GM23338 (cell line): ENCODE measurements at regions not wholly inside any gene's neighbourhood (a gene's known extent, or its start where the extent isn't known, plus 50 kb on each side); places are given as distances from the start of the nearest gene placed in this dataset.

ENCODE experiments used
- ATAC-seq: fragments of 200-7000 bp; cut with Tn5 transposase; 3 replicates; pipeline ENCODE4 v1.9.1; 2020
- DNase-seq: peaks from one replicate; pipeline ENCODE4 v3.0.0-alpha.2; 2015; ENCODE audit warnings: low spot score
- H2AFZ ChIP-seq: fragments of 200-600 bp; sonication (generic); 2 replicates; pipeline ENCODE4 v1.8.0; 2016; ENCODE audit warnings: antibody characterized with exemption, mild to moderate bottlenecking, moderate library complexity
- H3F3A ChIP-seq: fragments of 200-600 bp; sonication (generic); replicated peaks from 2 replicates; pipeline ENCODE4 v1.8.0; 2017; ENCODE audit warnings: antibody characterized with exemption, mixed run types, low read depth
- H3K27ac ChIP-seq: fragments of 200-600 bp; sonication (generic); 2 replicates; pipeline ENCODE4 v1.6.1; 2016; ENCODE audit warnings: low read depth
- H3K27me3 ChIP-seq: fragments of 200-600 bp; sonication (generic); 2 replicates; pipeline ENCODE4 v1.8.0; 2016; ENCODE audit warnings: mild to moderate bottlenecking, mixed run types, moderate library complexity; ENCODE audit not compliant: insufficient read depth
- H3K36me3 ChIP-seq: fragments of 200-600 bp; sonication (generic); 2 replicates; pipeline ENCODE4 v1.8.0; 2016; ENCODE audit warnings: mild to moderate bottlenecking; ENCODE audit not compliant: insufficient read depth
- H3K4me1 ChIP-seq: fragments of 200-600 bp; sonication (generic); 2 replicates; pipeline ENCODE4 v1.8.0; 2016; ENCODE audit warnings: mild to moderate bottlenecking, moderate library complexity; ENCODE audit not compliant: insufficient read depth
- H3K4me2 ChIP-seq: fragments of 200-600 bp; sonication (generic); 2 replicates; pipeline ENCODE4 v1.7.1; 2017; ENCODE audit warnings: mixed run types
- H3K4me3 ChIP-seq: fragments of 200-600 bp; sonication (generic); 2 replicates; pipeline ENCODE4 v1.6.1; 2016; ENCODE audit warnings: mixed run types
- H3K79me2 ChIP-seq: fragments of 200-600 bp; sonication (generic); replicated peaks from 2 replicates; pipeline ENCODE4 v1.8.0; 2017; ENCODE audit warnings: mild to moderate bottlenecking; ENCODE audit not compliant: insufficient read depth
- H3K9me2 ChIP-seq: fragments of 200-600 bp; sonication (generic); 2 replicates; pipeline ENCODE4 v1.8.0; 2017; ENCODE audit not compliant: insufficient read depth
- H4K20me1 ChIP-seq: fragments of 200-600 bp; sonication (generic); replicated peaks from 2 replicates; pipeline ENCODE4 v1.8.0; 2017; ENCODE audit warnings: mild to moderate bottlenecking; ENCODE audit not compliant: insufficient read depth
- H3K27ac Mint-ChIP-seq: 2 replicates; pipeline ENCODE4 v1.8.0; 2020; ENCODE audit warnings: inconsistent platforms, mild to moderate bottlenecking, moderate library complexity, mixed read lengths
- H3K27me3 Mint-ChIP-seq: 3 replicates; pipeline ENCODE4 v1.8.0; 2022; ENCODE audit warnings: low read depth, mild to moderate bottlenecking, moderate library complexity, mixed read lengths, inconsistent platforms; ENCODE audit not compliant: insufficient read depth, poor library complexity
- H3K36me3 Mint-ChIP-seq: 3 replicates; pipeline ENCODE4 v1.8.0; 2021; ENCODE audit warnings: low read depth, mild to moderate bottlenecking, inconsistent platforms, moderate library complexity, mixed read lengths
- H3K4me1 Mint-ChIP-seq: 3 replicates; pipeline ENCODE4 v1.8.0; 2020; ENCODE audit warnings: mild to moderate bottlenecking, inconsistent platforms, mixed read lengths
- H3K4me3 Mint-ChIP-seq: 3 replicates; pipeline ENCODE4 v1.8.0; 2021; ENCODE audit warnings: moderate library complexity, mild to moderate bottlenecking, inconsistent platforms, mixed read lengths
- H3K9me3 Mint-ChIP-seq: 3 replicates; pipeline ENCODE4 v1.8.0; 2020; ENCODE audit warnings: moderate library complexity, mild to moderate bottlenecking, inconsistent platforms, mixed read lengths
- CREB1 ChIP-seq: fragments of 250-450 bp; sonication (Bioruptor Pico); IDR thresholded peaks from 2 replicates; pipeline ENCODE4 v1.5.0; 2020; ENCODE audit warnings: low read depth, mild to moderate bottlenecking, moderate library complexity
- EZH2 ChIP-seq: fragments of 200-600 bp; sonication (generic); IDR thresholded peaks from one replicate; pipeline ENCODE4 v1.8.0; 2017; ENCODE audit warnings: antibody characterized with exemption, mild to moderate bottlenecking, low read depth; ENCODE audit not compliant: unreplicated experiment
- EZH2phosphoT487 ChIP-seq: fragments of 200-600 bp; sonication (generic); IDR thresholded peaks from one replicate; pipeline ENCODE4 v1.8.1; 2018; ENCODE audit warnings: antibody characterized with exemption; ENCODE audit not compliant: unreplicated experiment
- JUNB ChIP-seq: IDR thresholded peaks from one replicate; pipeline ENCODE4 v1.6.1; 2016; ENCODE audit warnings: antibody characterized with exemption; ENCODE audit not compliant: unreplicated experiment
- NANOG ChIP-seq: IDR thresholded peaks from 2 replicates; pipeline ENCODE4 v1.6.1; 2016; ENCODE audit warnings: antibody characterized with exemption, borderline replicate concordance
- POLR2AphosphoS5 ChIP-seq: IDR thresholded peaks from 2 replicates; pipeline ENCODE4 v1.6.1; 2016; ENCODE audit warnings: antibody characterized with exemption, low read depth
- STAT1 ChIP-seq: IDR thresholded peaks from one replicate; pipeline ENCODE4 v1.6.1; 2016; ENCODE audit warnings: antibody characterized with exemption; ENCODE audit not compliant: unreplicated experiment
- ZNF114 ChIP-seq: fragments of 250-450 bp; sonication (Bioruptor Pico); IDR thresholded peaks from 2 replicates; pipeline ENCODE4 v1.5.0; 2020; ENCODE audit warnings: mild to moderate bottlenecking, moderate library complexity
- ZNF331 ChIP-seq: fragments of 250-450 bp; sonication (Bioruptor Pico); IDR thresholded peaks from 2 replicates; pipeline ENCODE4 v1.5.0; 2020; ENCODE audit warnings: low read depth, mild to moderate bottlenecking, moderate library complexity
- TF ChIP-seq, protein P1 (sequence below), 2 experiments: fragments of 200-600 bp in 1 of 2; sonication (generic) in 1 of 2; conservative IDR thresholded peaks; 2 replicates each; pipeline versions ENCODE4 v1.5.1 to v1.6.1; 2016 to 2017; ENCODE audit warnings: antibody characterized with exemption in 2 of 2, low read depth in 2 of 2, mild to moderate bottlenecking in 2 of 2, moderate library complexity in 1 of 2
- TF ChIP-seq, protein P2 (sequence below): fragments of 250-450 bp; sonication (Bioruptor Pico); IDR thresholded peaks from 2 replicates; pipeline ENCODE4 v1.5.0; 2020; ENCODE audit warnings: mild to moderate bottlenecking, moderate library complexity
- TF ChIP-seq, protein P3 (sequence below): IDR thresholded peaks from 2 replicates; pipeline ENCODE4 v1.6.1; 2016; ENCODE audit warnings: antibody characterized with exemption
- TF ChIP-seq, protein P4 (sequence below): IDR thresholded peaks from one replicate; pipeline ENCODE4 v1.6.1; 2018; ENCODE audit warnings: antibody characterized with exemption; ENCODE audit not compliant: unreplicated experiment

DNA sequence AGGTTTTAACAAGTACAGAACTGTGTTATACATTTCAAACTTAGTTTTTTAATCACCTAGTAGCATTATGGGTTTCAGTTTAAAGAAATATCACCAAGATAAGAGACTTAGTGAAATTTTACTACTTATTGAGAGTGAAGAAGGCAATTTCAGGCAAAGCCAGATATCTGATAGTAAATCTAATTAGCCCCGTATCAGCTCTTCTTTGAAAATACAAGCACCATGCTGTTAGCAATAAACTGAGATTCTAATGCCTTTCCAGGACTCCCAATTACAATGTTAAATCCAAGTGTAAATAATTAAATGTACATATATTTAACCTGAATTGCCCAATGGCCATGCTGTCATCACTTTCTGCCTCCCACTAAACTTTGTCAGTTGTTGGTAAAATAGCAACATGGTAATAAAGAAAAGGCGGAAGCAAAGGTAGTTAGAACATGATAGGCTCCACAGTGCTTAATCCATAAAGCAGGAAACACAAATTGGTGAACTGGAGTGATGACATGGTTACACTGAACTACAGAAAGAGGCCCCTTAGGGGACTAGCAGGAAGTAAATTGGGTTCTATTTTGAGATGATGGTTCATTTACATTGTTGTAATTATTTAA is 646.1 kb downstream of the C12orf50 start:
- H3K27ac Mint-ChIP-seq = no peak overlapping the region
- ATAC-seq (no peak), DNase-seq (no peak)
- H3K4me1 Mint-ChIP-seq = peaks cover 22% of the 10 kb centered on the region
- TF ChIP-seq, protein P1, sequence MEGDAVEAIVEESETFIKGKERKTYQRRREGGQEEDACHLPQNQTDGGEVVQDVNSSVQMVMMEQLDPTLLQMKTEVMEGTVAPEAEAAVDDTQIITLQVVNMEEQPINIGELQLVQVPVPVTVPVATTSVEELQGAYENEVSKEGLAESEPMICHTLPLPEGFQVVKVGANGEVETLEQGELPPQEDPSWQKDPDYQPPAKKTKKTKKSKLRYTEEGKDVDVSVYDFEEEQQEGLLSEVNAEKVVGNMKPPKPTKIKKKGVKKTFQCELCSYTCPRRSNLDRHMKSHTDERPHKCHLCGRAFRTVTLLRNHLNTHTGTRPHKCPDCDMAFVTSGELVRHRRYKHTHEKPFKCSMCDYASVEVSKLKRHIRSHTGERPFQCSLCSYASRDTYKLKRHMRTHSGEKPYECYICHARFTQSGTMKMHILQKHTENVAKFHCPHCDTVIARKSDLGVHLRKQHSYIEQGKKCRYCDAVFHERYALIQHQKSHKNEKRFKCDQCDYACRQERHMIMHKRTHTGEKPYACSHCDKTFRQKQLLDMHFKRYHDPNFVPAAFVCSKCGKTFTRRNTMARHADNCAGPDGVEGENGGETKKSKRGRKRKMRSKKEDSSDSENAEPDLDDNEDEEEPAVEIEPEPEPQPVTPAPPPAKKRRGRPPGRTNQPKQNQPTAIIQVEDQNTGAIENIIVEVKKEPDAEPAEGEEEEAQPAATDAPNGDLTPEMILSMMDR (conservative IDR thresholded peaks at IDR 0.05; ENCODE audit: low read depth in 2 of 2) = no peak
- TF ChIP-seq JUNB = no peak
- TF ChIP-seq STAT1 = no peak
- TF ChIP-seq, protein P2, sequence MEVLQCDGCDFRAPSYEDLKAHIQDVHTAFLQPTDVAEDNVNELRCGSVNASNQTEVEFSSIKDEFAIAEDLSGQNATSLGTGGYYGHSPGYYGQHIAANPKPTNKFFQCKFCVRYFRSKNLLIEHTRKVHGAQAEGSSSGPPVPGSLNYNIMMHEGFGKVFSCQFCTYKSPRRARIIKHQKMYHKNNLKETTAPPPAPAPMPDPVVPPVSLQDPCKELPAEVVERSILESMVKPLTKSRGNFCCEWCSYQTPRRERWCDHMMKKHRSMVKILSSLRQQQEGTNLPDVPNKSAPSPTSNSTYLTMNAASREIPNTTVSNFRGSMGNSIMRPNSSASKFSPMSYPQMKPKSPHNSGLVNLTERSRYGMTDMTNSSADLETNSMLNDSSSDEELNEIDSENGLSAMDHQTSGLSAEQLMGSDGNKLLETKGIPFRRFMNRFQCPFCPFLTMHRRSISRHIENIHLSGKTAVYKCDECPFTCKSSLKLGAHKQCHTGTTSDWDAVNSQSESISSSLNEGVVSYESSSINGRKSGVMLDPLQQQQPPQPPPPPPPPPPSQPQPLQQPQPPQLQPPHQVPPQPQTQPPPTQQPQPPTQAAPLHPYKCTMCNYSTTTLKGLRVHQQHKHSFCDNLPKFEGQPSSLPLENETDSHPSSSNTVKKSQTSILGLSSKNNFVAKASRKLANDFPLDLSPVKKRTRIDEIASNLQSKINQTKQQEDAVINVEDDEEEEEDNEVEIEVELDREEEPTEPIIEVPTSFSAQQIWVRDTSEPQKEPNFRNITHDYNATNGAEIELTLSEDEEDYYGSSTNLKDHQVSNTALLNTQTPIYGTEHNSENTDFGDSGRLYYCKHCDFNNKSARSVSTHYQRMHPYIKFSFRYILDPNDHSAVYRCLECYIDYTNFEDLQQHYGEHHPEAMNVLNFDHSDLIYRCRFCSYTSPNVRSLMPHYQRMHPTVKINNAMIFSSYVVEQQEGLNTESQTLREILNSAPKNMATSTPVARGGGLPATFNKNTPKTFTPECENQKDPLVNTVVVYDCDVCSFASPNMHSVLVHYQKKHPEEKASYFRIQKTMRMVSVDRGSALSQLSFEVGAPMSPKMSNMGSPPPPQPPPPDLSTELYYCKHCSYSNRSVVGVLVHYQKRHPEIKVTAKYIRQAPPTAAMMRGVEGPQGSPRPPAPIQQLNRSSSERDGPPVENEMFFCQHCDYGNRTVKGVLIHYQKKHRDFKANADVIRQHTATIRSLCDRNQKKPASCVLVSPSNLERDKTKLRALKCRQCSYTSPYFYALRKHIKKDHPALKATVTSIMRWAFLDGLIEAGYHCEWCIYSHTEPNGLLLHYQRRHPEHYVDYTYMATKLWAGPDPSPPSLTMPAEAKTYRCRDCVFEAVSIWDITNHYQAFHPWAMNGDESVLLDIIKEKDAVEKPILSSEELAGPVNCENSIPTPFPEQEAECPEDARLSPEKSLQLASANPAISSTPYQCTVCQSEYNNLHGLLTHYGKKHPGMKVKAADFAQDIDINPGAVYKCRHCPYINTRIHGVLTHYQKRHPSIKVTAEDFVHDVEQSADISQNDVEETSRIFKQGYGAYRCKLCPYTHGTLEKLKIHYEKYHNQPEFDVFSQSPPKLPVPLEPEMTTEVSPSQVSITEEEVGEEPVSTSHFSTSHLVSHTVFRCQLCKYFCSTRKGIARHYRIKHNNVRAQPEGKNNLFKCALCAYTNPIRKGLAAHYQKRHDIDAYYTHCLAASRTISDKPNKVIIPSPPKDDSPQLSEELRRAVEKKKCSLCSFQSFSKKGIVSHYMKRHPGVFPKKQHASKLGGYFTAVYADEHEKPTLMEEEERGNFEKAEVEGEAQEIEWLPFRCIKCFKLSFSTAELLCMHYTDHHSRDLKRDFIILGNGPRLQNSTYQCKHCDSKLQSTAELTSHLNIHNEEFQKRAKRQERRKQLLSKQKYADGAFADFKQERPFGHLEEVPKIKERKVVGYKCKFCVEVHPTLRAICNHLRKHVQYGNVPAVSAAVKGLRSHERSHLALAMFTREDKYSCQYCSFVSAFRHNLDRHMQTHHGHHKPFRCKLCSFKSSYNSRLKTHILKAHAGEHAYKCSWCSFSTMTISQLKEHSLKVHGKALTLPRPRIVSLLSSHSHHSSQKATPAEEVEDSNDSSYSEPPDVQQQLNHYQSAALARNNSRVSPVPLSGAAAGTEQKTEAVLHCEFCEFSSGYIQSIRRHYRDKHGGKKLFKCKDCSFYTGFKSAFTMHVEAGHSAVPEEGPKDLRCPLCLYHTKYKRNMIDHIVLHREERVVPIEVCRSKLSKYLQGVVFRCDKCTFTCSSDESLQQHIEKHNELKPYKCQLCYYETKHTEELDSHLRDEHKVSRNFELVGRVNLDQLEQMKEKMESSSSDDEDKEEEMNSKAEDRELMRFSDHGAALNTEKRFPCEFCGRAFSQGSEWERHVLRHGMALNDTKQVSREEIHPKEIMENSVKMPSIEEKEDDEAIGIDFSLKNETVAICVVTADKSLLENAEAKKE = no peak
- TF ChIP-seq CREB1 (CRISPR knock-in tag) = no peak
- TF ChIP-seq ZNF114 = no peak
- TF ChIP-seq NANOG = no peak
- TF ChIP-seq EZH2phosphoT487 = no peak
- no peak for TF ChIP-seq ZNF331 (CRISPR knock-in tag)
- TF ChIP-seq EZH2 = no peak
- TF ChIP-seq, protein P3, sequence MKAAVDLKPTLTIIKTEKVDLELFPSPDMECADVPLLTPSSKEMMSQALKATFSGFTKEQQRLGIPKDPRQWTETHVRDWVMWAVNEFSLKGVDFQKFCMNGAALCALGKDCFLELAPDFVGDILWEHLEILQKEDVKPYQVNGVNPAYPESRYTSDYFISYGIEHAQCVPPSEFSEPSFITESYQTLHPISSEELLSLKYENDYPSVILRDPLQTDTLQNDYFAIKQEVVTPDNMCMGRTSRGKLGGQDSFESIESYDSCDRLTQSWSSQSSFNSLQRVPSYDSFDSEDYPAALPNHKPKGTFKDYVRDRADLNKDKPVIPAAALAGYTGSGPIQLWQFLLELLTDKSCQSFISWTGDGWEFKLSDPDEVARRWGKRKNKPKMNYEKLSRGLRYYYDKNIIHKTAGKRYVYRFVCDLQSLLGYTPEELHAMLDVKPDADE = no peak
- TF ChIP-seq, protein P4, sequence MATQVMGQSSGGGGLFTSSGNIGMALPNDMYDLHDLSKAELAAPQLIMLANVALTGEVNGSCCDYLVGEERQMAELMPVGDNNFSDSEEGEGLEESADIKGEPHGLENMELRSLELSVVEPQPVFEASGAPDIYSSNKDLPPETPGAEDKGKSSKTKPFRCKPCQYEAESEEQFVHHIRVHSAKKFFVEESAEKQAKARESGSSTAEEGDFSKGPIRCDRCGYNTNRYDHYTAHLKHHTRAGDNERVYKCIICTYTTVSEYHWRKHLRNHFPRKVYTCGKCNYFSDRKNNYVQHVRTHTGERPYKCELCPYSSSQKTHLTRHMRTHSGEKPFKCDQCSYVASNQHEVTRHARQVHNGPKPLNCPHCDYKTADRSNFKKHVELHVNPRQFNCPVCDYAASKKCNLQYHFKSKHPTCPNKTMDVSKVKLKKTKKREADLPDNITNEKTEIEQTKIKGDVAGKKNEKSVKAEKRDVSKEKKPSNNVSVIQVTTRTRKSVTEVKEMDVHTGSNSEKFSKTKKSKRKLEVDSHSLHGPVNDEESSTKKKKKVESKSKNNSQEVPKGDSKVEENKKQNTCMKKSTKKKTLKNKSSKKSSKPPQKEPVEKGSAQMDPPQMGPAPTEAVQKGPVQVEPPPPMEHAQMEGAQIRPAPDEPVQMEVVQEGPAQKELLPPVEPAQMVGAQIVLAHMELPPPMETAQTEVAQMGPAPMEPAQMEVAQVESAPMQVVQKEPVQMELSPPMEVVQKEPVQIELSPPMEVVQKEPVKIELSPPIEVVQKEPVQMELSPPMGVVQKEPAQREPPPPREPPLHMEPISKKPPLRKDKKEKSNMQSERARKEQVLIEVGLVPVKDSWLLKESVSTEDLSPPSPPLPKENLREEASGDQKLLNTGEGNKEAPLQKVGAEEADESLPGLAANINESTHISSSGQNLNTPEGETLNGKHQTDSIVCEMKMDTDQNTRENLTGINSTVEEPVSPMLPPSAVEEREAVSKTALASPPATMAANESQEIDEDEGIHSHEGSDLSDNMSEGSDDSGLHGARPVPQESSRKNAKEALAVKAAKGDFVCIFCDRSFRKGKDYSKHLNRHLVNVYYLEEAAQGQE = no peak
- TF ChIP-seq POLR2AphosphoS5 = no peak
- no peaks in the 10 kb centered on the region for H3K79me2 ChIP-seq
- H4K20me1 ChIP-seq = no peaks in the 10 kb centered on the region
- H2AFZ ChIP-seq = no peak overlapping the region
- H3K27ac ChIP-seq = no peak overlapping the region
- no peak overlapping the region for H3K4me2 ChIP-seq
- H3K9me2 ChIP-seq = no peaks in the 10 kb centered on the region; the same call in 1 of the 2 replicates
- peaks cover 11% of the 10 kb centered on the region for H3K4me1 ChIP-seq
- H3K36me3 ChIP-seq = no peaks in the 10 kb centered on the region
- peaks cover 5% of the 10 kb centered on the region; the same call in 2 of the 3 replicates for H3K9me3 Mint-ChIP-seq
- H3K36me3 Mint-ChIP-seq = peaks cover 4% of the 10 kb centered on the region; the same call in 2 of the 3 replicates
- no peaks in the 10 kb centered on the region for H3K27me3 Mint-ChIP-seq
- H3K4me3 ChIP-seq = no peak overlapping the region
- H3F3A ChIP-seq = no peaks in the 10 kb centered on the region
- H3K4me3 Mint-ChIP-seq = no peak overlapping the region
- no peaks in the 10 kb centered on the region for H3K27me3 ChIP-seq
